ENCODE measurements at regions not wholly inside any gene's neighbourhood (a gene's known extent, or its start where the extent isn't known, plus 50 kb on each side); places are given as distances from the start of the nearest gene placed in this dataset.

GRCh38 chr7:36011588-36011965 lies 141.5 kb upstream of the EEPD1 start:
- DNase-seq = no peak

GRCh38 chr7:36013246-36014014 lies 139.6 kb upstream of the EEPD1 start:
- DNase-seq = no peak

GRCh38 chr7:36014961-36015360 lies 138.1 kb upstream of the EEPD1 start:
- DNase-seq = no peak

- no peak for DNase-seq
Measured at GRCh38 chr7:36015733-36016132, 137.3 kb upstream of the EEPD1 start.

- no peak for DNase-seq
Measured at GRCh38 chr7:36016648-36017047, 136.4 kb upstream of the EEPD1 start.

- no peak for DNase-seq
Measured at GRCh38 chr7:36017111-36017510, 135.9 kb upstream of the EEPD1 start.

- no peak for DNase-seq
Measured at GRCh38 chr7:36018816-36019484, 134.1 kb upstream of the EEPD1 start.

GRCh38 chr7:36019538-36019937 lies 133.5 kb upstream of the EEPD1 start:
- DNase-seq = no peak

- DNase-seq = no peak
Measured at GRCh38 chr7:36019980-36020379, 133.1 kb upstream of the EEPD1 start.

GRCh38 chr7:36021367-36021766 lies 131.7 kb upstream of the EEPD1 start:
- no peak for DNase-seq

GRCh38 chr7:36021917-36022550 lies 131.0 kb upstream of the EEPD1 start:
- no peak for DNase-seq

- DNase-seq = no peak
Measured at GRCh38 chr7:36023033-36023560, 130.0 kb upstream of the EEPD1 start.

- DNase-seq = no peak
Measured at GRCh38 chr7:36025190-36025589, 127.9 kb upstream of the EEPD1 start.

- no peak for DNase-seq
Measured at GRCh38 chr7:36029311-36029710, 123.7 kb upstream of the EEPD1 start.

- no peak for DNase-seq
Measured at GRCh38 chr7:36029853-36030515, 123.1 kb upstream of the EEPD1 start.

GRCh38 chr7:36032361-36032818 lies 120.7 kb upstream of the EEPD1 start:
- DNase-seq = no peak

- DNase-seq = no peak
Measured at GRCh38 chr7:36034020-36034419, 119.0 kb upstream of the EEPD1 start.

- no peak for DNase-seq
Measured at GRCh38 chr7:36035186-36035585, 117.9 kb upstream of the EEPD1 start.

- no peak for DNase-seq
Measured at GRCh38 chr7:36036590-36036989, 116.5 kb upstream of the EEPD1 start.

- DNase-seq = peak; percentile 6
Measured at GRCh38 chr7:36037121-36037662, 115.9 kb upstream of the EEPD1 start.

GRCh38 chr7:36038063-36038721 lies 114.9 kb upstream of the EEPD1 start:
- DNase-seq = no peak

GRCh38 chr7:36039243-36039642 lies 113.8 kb upstream of the EEPD1 start:
- no peak for DNase-seq
